GM12878 (cell line): ENCODE measurements at regions not wholly inside any gene's neighbourhood (a gene's known extent, or its start where the extent isn't known, plus 50 kb on each side); places are given as distances from the start of the nearest gene placed in this dataset.

Experiments
- ATAC-seq: fragments of 200-7000 bp; cut with Tn5 transposase; 3 replicates; pipeline ENCODE4 v1.9.1; 2020; ENCODE audit warnings: mild to moderate bottlenecking, moderate library complexity
- BruUV-seq: library from RNA; stranded (reverse); fragments of 400-500 nt; replicated peaks from 2 replicates; lab custom pipeline; 2021; lab: Mats Ljungman, UMichigan
- CTCF ChIA-PET: fragments of 300-600 bp; sonication (Branson Sonifier 250); formaldehyde crosslinking; extraction: SDS; loops from one replicate; lab custom pipeline; 2021; ENCODE audit warnings: inconsistent platforms; lab: Yijun Ruan, JAX
- POLR2A ChIA-PET: fragments of 350-600 bp; formaldehyde crosslinking; extraction: SDS; loops from one replicate; lab custom pipeline; 2021; ENCODE audit warnings: inconsistent platforms; lab: Charles Lee
- RAD21 ChIA-PET: fragments of 300-600 bp; sonication (Branson Sonifier 250); formaldehyde crosslinking; loops from one replicate; lab custom pipeline; 2023; ENCODE audit warnings: antibody characterized with exemption; ENCODE audit not compliant: unreplicated experiment; lab: Charles Lee
- SMC1A ChIA-PET: fragments of 300-600 bp; sonication (Branson Sonifier 250); formaldehyde crosslinking; loops from one replicate; lab custom pipeline; 2023; ENCODE audit not compliant: unreplicated experiment, uncharacterized antibody; lab: Charles Lee
- DNase-seq: peaks from one replicate; pipeline ENCODE4 v3.0.0-alpha.2; 2011; ENCODE audit warnings: low read depth, low spot score
- FAIRE-seq: peaks from 3 replicates; lab custom pipeline; 2011; peaks lifted over from hg19 to GRCh38; lab: Jason Lieb, UNC
- H2AFZ ChIP-seq: 2 replicates; pipeline ENCODE4 v1.6.0; 2011; ENCODE audit warnings: low read depth, low read length, control low read depth; ENCODE audit not compliant: control insufficient read depth
- H3K27ac ChIP-seq: 2 replicates; pipeline ENCODE4 v1.5.1; 2011; ENCODE audit warnings: control low read depth; ENCODE audit not compliant: control insufficient read depth, insufficient read depth
- H3K27me3 ChIP-seq, 2 experiments: replicated peaks in 1 of 2; 2 replicates each; pipeline versions ENCODE4 v1.6.0 to v1.6.1; 2011; ENCODE audit warnings: low read length in 1 of 2; ENCODE audit not compliant: control insufficient read depth in 2 of 2, insufficient read depth in 2 of 2
- H3K36me3 ChIP-seq, 2 experiments: 2 replicates each; pipeline ENCODE4 v1.5.1; 2011; ENCODE audit warnings: low read length in 1 of 2; ENCODE audit not compliant: control insufficient read depth in 2 of 2, insufficient read depth in 2 of 2
- H3K4me1 ChIP-seq: 2 replicates; pipeline ENCODE4 v1.6.1; 2011; ENCODE audit warnings: mild to moderate bottlenecking, low read length, moderate library complexity, mixed read lengths; ENCODE audit not compliant: control insufficient read depth, insufficient read depth
- H3K4me2 ChIP-seq: 2 replicates; pipeline ENCODE4 v1.6.0; 2011; ENCODE audit warnings: control low read depth; ENCODE audit not compliant: control insufficient read depth, insufficient read depth
- H3K4me3 ChIP-seq: fragments of 200-600 bp; sonication (generic); 2 replicates; pipeline ENCODE4 v1.5.1; 2016
- H3K79me2 ChIP-seq: 2 replicates; pipeline ENCODE4 v1.6.0; 2011; ENCODE audit warnings: low read length; ENCODE audit not compliant: control insufficient read depth, insufficient read depth
- H3K9ac ChIP-seq: 2 replicates; pipeline ENCODE4 v1.8.0; 2011; ENCODE audit warnings: low read length, control low read depth, mixed read lengths; ENCODE audit not compliant: control insufficient read depth, insufficient read depth
- H3K9me3 ChIP-seq: replicated peaks from 3 replicates; pipeline ENCODE4 v1.5.1; 2011; ENCODE audit warnings: mild to moderate bottlenecking, low read length; ENCODE audit not compliant: control insufficient read depth, insufficient read depth
- H4K20me1 ChIP-seq: 2 replicates; pipeline ENCODE4 v1.6.0; 2011; ENCODE audit not compliant: control insufficient read depth, insufficient read depth
- ATF3 ChIP-seq: IDR thresholded peaks from 2 replicates; pipeline ENCODE4 v1.6.1; 2011; ENCODE audit warnings: low read depth, mild to moderate bottlenecking, low read length, moderate library complexity, borderline replicate concordance; ENCODE audit errors: extremely low read depth
- BHLHE40 ChIP-seq, 2 experiments: fragments of 450-650 bp in 1 of 2; IDR thresholded peaks; 2 replicates each; pipeline ENCODE4 v1.6.1; 2011 to 2017; ENCODE audit warnings: low read depth in 2 of 2, borderline replicate concordance in 1 of 2, improper control_type of control experiment in 1 of 2, low read length in 1 of 2, mild to moderate bottlenecking in 1 of 2
- CTCF ChIP-seq, 3 experiments: IDR thresholded peaks in 2 of 3; conservative IDR thresholded peaks in 1 of 3; 2 replicates each; pipeline ENCODE4 v1.5.1; 2011; ENCODE audit warnings: low read depth in 3 of 3, low read length in 3 of 3, mild to moderate bottlenecking in 3 of 3, control low read depth in 2 of 3, moderate library complexity in 2 of 3, inconsistent platforms in 1 of 3, mixed read lengths in 1 of 3; ENCODE audit not compliant: control insufficient read depth in 2 of 3, insufficient read depth in 1 of 3; ENCODE audit errors: extremely low read depth in 1 of 3
- EED ChIP-seq: sonication (generic); IDR thresholded peaks from 2 replicates; pipeline ENCODE4 v1.6.1; 2016; ENCODE audit warnings: antibody characterized with exemption, low read depth
- NFYA ChIP-seq: IDR thresholded peaks from 2 replicates; pipeline ENCODE4 v1.6.1; 2011; ENCODE audit warnings: low read depth, mild to moderate bottlenecking, low read length, improper control_type of control experiment, borderline replicate concordance
- POLR2A ChIP-seq: IDR thresholded peaks from 2 replicates; pipeline ENCODE4 v1.6.1; 2011; ENCODE audit warnings: low read depth, mild to moderate bottlenecking, low read length
- POLR2AphosphoS2 ChIP-seq: IDR thresholded peaks from 2 replicates; pipeline ENCODE4 v1.6.1; 2011; ENCODE audit warnings: low read depth, mild to moderate bottlenecking, low read length, improper control_type of control experiment, moderate library complexity
- RUNX3 ChIP-seq: IDR thresholded peaks from 2 replicates; pipeline ENCODE4 v1.6.1; 2012; ENCODE audit warnings: low read length, inconsistent platforms
- SRF ChIP-seq, 2 experiments: IDR thresholded peaks; 2 replicates each; pipeline ENCODE4 v1.6.1; 2011; ENCODE audit warnings: low read depth in 2 of 2, low read length in 2 of 2, mild to moderate bottlenecking in 1 of 2, moderate library complexity in 1 of 2
- TARDBP ChIP-seq: IDR thresholded peaks from 2 replicates; pipeline ENCODE4 v1.6.1; 2016; ENCODE audit warnings: borderline replicate concordance
- WRNIP1 ChIP-seq: IDR thresholded peaks from 2 replicates; pipeline ENCODE4 v1.6.1; 2011; ENCODE audit warnings: low read depth, low read length, improper control_type of control experiment, borderline replicate concordance
- YY1 ChIP-seq: IDR thresholded peaks from 2 replicates; pipeline ENCODE4 v1.6.1; 2011; ENCODE audit warnings: low read depth, mild to moderate bottlenecking, low read length
- ZNF217 ChIP-seq: fragments of 450-650 bp; IDR thresholded peaks from 2 replicates; pipeline ENCODE4 v1.6.1; 2017; ENCODE audit warnings: antibody characterized with exemption, mild to moderate bottlenecking
- ZNF622 ChIP-seq: fragments of 450-650 bp; IDR thresholded peaks from 2 replicates; pipeline ENCODE4 v1.6.1; 2017; ENCODE audit warnings: mild to moderate bottlenecking, inconsistent platforms
- in situ Hi-C: fragments of 300-500 bp; cut with MboI; formaldehyde crosslinking; loops from 9 replicates; pipeline ENCODE4 v1.14.3; 2018; ENCODE audit warnings: mixed read lengths
- intact Hi-C: fragments of 100-400 bp; cut with micrococcal nuclease; formaldehyde crosslinking; loops from one replicate; pipeline ENCODE4 v1.14.2; 2022; ENCODE audit not compliant: unreplicated experiment
- TF ChIP-seq, protein P1 (sequence below): IDR thresholded peaks from 2 replicates; pipeline ENCODE4 v1.6.1; 2011; ENCODE audit warnings: borderline replicate concordance, low read depth, mild to moderate bottlenecking, moderate library complexity, mixed read lengths, low read length; ENCODE audit not compliant: insufficient read depth; ENCODE audit errors: extremely low read length

GRCh38 chr7:142408794-142409193 lies 150.9 kb upstream of the PRSS58 start:
- ATAC-seq (no peak), DNase-seq (no peak), FAIRE-seq (no peak)
- Histone ChIP-seq H3K4me2 (no peak overlapping the region), H4K20me1 (no peaks in the 10 kb centered on the region), H3K9me3 (no peaks in the 10 kb centered on the region), H3K27me3 (peaks cover 0 to 3% of the 10 kb centered on the region in 2 experiments; a peak in 1 of 4 replicates), H3K9ac (no peak overlapping the region), H3K27ac (no peak overlapping the region), H3K36me3 (no peaks in the 10 kb centered on the region), H3K79me2 (no peaks in the 10 kb centered on the region), H2AFZ (no peak overlapping the region; the same call in 1 of the 2 replicates), H3K4me1 (no peaks in the 10 kb centered on the region), H3K4me3 (no peak overlapping the region)
- CTCF ChIA-PET = no interaction called here
- intact Hi-C loops = no loop called here
- RAD21 ChIA-PET = no interaction called here
- POLR2A ChIA-PET = no interaction called here
- no TSS peak for BruUV-seq
- SMC1A ChIA-PET = no interaction called here
- no peak for TF ChIP-seq WRNIP1
- TF ChIP-seq NFYA = no peak
- TF ChIP-seq, protein P1, sequence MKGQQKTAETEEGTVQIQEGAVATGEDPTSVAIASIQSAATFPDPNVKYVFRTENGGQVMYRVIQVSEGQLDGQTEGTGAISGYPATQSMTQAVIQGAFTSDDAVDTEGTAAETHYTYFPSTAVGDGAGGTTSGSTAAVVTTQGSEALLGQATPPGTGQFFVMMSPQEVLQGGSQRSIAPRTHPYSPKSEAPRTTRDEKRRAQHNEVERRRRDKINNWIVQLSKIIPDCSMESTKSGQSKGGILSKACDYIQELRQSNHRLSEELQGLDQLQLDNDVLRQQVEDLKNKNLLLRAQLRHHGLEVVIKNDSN = no peak
- no peak for TF ChIP-seq RUNX3
- no peak for TF ChIP-seq SRF (IDR thresholded peaks at IDR 0.05; ENCODE audit: low read depth in 2 of 2, low read length in 2 of 2)
- TF ChIP-seq POLR2A = no peak
- TF ChIP-seq ZNF622 = no peak
- TF ChIP-seq ZNF217 = no peak
- TF ChIP-seq EED = no peak
- TF ChIP-seq TARDBP = no peak
- TF ChIP-seq ATF3 = no peak
- no peak for TF ChIP-seq CTCF (IDR thresholded peaks at IDR 0.05 in 2 of 3, conservative IDR thresholded peaks at IDR 0.05 in 1 of 3; ENCODE audit: control insufficient read depth in 2 of 3, extremely low read depth in 1 of 3, insufficient read depth in 1 of 3, low read depth in 3 of 3, low read length in 3 of 3)
- no peak for TF ChIP-seq POLR2AphosphoS2
- no peak for TF ChIP-seq BHLHE40 (IDR thresholded peaks at IDR 0.05; ENCODE audit: borderline replicate concordance in 1 of 2, low read depth in 2 of 2, low read length in 1 of 2)
- TF ChIP-seq YY1 = no peak
- in situ Hi-C loops = no loop called here
